ENCODE measurements at regions not wholly inside any gene's neighbourhood (a gene's known extent, or its start where the extent isn't known, plus 50 kb on each side); places are given as distances from the start of the nearest gene placed in this dataset.

- TF ChIP-seq ATF3 (IDR thresholded peaks at IDR 0.05; ENCODE audit: borderline replicate concordance, extremely low read depth, low read depth, low read length), result no peak
- no peak for TF ChIP-seq CTCF (IDR thresholded peaks at IDR 0.05 in 2 of 3, conservative IDR thresholded peaks at IDR 0.05 in 1 of 3; ENCODE audit: control insufficient read depth in 2 of 3, extremely low read depth in 1 of 3, insufficient read depth in 1 of 3, low read depth in 3 of 3, low read length in 3 of 3)
- TF ChIP-seq SMARCA5 (IDR thresholded peaks at IDR 0.05), result no peak
- no peak for TF ChIP-seq EP300 (IDR thresholded peaks at IDR 0.05; ENCODE audit: borderline replicate concordance in 1 of 2, control insufficient read depth in 1 of 2, low read depth in 2 of 2, low read length in 2 of 2)
- no peak for TF ChIP-seq EZH2 (IDR thresholded peaks at IDR 0.05; ENCODE audit: borderline replicate concordance, control insufficient read depth, low read depth, low read length)
- no peak for TF ChIP-seq SP1 (IDR thresholded peaks at IDR 0.05; ENCODE audit: low read depth, low read length)
- TF ChIP-seq MTA3 (IDR thresholded peaks at IDR 0.05; ENCODE audit: borderline replicate concordance, low read length), result no peak
- no peak for TF ChIP-seq SMC3 (IDR thresholded peaks at IDR 0.05; ENCODE audit: borderline replicate concordance, low read length)
- no peak for TF ChIP-seq ZNF274 (IDR thresholded peaks at IDR 0.05; ENCODE audit: insufficient read depth, insufficient read length)
- no peak for TF ChIP-seq SIN3A (IDR thresholded peaks at IDR 0.05; ENCODE audit: low read depth, low read length)
- TF ChIP-seq POLR2AphosphoS5 (IDR thresholded peaks at IDR 0.05; ENCODE audit: low read length), result no peak
- no peak for TF ChIP-seq MYC (IDR thresholded peaks at IDR 0.05; ENCODE audit: insufficient read depth, insufficient read length, insufficient replicate concordance, low read length, severe bottlenecking)
- no peak for TF ChIP-seq IRF3 (IDR thresholded peaks at IDR 0.05)
These were observed 231.3 kb upstream of the GPRIN3 start for GRCh38 chr4:89538886-89539285.
